TTC549 (cell line): ENCODE measurements at regions not wholly inside any gene's neighbourhood (a gene's known extent, or its start where the extent isn't known, plus 50 kb on each side); places are given as distances from the start of the nearest gene placed in this dataset.
"Not testable (repeated sequence)": the region's sequence is repeated elsewhere in the genome, so short reads cannot be mapped to it uniquely, and the experiment has no call there.

Source experiments
- FAIRE-seq: peaks from 2 replicates; lab custom pipeline; 2012; peaks lifted over from hg19 to GRCh38; lab: Jason Lieb, UNC

DNA sequence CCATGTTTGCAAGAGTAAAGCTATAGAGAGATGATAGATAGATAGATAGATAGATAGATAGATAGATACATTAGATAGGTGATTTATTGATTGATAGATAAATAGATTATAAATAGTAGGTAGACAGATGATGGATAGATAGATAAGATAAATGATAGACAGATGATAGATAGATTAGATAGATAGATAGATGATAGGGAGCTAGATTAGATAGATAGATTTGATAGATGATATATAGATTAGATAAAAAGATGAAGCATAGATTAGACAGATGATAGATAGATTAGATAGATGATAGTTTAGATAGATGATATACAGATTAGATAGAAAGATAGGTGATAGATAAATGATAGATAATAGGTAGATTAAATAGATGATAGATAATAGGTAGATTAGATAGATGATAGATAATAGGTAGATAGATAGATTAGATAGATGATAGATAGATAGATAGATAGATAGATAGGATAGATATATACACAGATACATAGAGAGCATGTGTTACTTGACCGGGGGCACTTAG is 243.3 kb upstream of the FOXK1 start:
- FAIRE-seq: no peak

DNA sequence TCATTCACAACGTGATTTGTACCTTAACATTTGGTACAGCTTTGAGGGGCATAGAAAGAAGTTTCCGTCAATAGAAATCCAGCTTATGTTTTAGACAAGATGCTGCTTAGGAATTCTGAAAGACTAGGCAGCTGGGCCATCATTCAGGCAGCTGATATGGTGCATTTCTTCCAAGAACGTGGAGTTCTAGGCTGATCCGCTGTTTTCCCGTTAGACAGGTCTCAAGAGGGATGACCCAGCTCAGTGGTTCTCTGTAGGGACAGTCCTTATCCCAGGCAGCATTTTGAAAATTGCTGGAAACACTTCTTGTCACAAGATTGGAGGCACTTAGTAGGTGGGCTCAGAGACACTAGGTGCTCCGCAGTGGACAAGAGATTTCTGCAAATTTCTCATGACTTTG is 242.7 kb upstream of the FOXK1 start:
- no peak for FAIRE-seq

GRCh38 chr7:4444106-4444505 is 238.0 kb upstream of the FOXK1 start:
- no peak for FAIRE-seq

DNA sequence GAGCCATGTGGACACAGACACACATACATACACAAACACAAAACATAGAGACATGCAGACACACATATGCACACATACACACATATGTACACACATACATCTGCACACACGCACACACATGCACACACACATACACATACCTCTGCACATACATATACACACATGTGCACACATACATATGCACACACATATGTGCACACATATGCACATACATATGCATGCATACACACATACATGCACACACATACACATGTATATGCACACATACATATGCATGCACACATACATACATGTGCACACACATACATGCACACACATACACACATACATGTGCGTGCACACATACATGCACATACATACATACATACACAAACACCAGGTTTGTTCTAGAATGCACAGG is 236.3 kb upstream of the FOXK1 start:
- FAIRE-seq: no peak

DNA sequence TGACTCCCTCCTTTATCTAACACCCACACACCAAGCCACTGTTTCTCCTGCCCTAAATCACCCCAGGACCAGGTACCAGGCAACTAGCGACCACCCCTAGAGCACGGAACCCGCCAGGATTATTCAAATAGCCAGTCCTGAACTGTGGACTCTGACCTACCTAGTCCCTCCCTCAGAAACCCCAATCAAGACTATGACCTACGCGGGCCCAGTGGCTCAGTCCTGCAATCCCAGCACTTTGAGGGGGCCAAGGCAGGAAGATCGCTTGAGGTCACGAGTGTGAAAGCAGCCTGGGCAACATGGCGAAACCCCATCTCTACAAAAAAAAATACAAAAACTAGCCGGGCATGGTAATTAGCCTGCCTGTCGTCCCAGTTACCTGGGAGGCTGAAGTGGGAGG is 232.8 kb upstream of the FOXK1 start:
- no peak for FAIRE-seq

DNA sequence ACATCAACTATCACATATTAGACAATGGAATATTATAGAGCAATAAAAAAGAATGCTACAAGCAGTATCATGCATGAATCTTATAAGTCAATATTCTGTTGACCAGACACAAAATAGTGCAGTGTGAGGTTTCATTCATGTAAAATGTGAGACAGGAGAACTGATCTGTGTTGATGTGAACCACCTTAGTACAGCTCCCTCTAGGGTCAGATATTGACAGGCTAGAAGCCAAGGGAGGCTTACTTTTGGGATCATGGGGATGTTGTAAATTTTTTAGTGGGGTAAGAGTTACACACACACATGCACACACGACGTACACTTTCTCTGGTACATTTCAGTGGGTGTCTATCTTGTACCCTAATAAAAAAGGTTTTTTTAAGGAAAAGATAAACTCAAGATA is 231.6 kb upstream of the FOXK1 start:
- no peak for FAIRE-seq

GRCh38 chr7:4460597-4460996 is 221.5 kb upstream of the FOXK1 start:
- no peak for FAIRE-seq

DNA sequence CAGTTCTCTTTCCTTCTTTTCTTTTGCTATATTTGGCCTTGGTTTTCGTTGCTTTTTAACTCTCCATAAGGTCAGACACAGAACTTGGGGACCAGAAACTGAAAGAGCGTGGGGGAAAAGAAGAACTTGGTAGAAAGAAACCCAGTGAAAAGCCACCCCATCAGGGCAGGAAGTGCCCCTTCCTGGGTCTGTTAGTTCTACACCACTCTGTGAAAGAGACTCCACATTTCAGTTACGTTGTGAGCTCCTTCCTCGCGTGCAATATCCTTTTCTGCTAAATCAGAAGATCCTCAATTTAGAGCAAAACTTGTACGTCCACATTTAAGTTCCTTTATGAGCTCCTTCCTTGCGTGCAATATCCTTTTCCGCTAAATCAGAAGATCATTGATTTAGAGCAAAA is 220.6 kb upstream of the FOXK1 start:
- no peak for FAIRE-seq

DNA sequence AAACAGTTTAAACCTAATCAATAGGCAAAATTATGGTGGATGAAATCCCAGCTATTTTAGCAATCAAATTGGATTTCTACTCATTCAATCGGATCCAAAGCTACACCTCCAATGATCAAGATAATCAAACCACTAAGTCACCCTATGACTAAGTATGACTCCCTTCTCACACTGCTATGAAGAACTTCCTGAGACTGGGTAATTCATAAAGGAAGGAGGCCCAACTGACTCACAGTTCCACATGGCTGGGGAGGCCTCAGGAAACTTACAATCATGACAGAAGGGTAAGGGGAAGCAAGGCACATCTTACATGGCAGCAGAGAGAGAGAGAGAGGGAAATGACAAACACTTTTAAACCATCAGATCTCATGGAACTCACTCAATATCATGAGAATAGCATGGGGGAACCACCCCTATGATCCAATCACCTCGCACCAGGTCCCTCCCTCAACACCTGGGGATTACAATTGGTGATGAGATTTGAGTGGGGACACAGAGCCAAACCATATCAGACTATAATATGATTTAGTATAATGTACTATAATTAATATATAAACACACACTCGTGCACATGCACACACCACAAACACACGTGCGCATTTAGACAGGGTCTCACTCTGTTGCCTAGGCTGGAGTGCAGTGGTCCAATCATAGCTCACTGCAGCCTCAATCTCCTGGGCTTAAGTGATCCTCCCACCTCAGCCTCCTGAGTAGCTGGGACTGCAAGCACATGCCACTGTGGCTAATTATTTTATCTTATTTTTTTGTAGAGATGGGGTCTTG is 213.6 kb upstream of the FOXK1 start:
- no peak for FAIRE-seq

GRCh38 chr7:4470246-4470645 is 211.8 kb upstream of the FOXK1 start:
- FAIRE-seq: no peak

DNA sequence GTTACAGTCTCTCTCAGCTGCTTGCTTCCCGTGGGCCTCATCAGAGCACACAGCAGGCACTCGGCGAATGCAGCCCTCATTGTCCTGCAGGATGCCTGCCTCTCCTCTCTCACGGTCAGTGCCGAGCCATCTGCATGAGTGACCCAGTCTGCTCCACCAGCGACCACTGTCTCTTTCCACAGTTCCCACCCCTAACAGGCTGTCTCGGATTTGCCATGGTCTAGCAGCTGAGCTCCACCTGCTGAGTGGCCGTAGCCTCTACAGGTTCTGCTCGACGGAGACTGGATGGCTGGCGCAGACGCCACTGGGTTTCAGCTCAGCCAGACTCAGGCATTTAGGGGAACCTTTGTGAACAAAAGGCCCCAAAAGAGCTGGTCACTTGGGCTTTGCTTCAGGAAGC is 209.4 kb upstream of the FOXK1 start:
- no peak for FAIRE-seq

DNA sequence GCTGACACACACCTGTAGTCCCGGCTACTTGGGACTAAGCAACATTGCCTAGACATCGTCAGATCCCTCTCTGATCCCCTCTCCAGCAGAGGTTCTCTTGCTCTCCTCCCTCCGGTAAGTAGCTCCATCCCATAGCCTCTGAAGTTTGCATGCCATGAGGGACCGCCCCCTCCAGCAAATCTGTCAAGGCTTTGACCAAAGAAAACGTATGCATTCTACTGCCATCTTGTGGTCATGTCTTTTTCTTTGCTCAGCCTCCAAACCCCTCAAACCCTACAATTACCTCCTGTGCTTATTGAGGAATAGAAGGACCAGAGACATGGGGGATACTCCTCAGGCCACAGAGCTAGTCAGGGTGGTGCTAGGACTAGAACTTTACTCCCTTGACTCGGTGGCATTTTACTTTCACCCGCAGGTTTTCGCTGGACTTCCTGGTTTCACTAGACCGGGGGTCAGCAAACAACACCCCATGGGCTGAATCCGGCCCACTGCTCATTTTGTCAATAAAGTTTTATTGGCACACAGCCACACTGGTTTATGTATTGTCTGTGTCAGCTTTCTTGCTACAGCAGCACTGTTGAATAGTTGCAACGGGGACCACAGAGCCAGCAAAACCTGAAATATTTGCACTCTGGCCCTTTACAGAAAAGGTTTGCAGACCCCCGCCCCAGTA is 202.6 kb upstream of the FOXK1 start:
- no peak for FAIRE-seq

- not testable (repeated sequence) for FAIRE-seq
These were observed 202.0 kb upstream of the FOXK1 start for GRCh38 chr7:4480131-4480530.

GRCh38 chr7:4483851-4484250 is 198.2 kb upstream of the FOXK1 start:
- FAIRE-seq: no peak

DNA sequence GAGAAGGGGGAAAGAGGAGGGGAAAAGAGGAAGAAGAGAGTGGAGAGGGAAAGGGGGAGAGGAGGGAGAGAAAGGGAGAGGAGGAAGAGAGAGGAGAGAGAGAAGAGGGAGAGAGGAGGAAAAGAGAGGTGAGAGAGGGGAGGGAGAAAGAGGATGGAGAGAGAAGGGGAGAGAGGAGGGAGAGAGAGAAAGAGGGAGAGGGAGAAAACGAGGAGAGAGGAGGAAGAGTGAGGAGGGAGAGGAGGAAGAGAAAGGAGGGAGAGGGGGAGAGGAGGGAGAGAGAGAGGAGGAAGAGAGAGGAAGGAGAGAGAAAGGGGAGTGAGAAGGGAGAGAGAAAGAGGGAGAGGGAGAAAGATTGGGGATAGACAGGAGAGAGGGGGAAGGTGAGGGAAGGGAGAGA is 197.6 kb upstream of the FOXK1 start:
- FAIRE-seq: no peak

- no peak for FAIRE-seq
These were observed 195.2 kb upstream of the FOXK1 start for GRCh38 chr7:4486907-4487306.

GRCh38 chr7:4496911-4497310 is 185.2 kb upstream of the FOXK1 start:
- FAIRE-seq: not testable (repeated sequence)

DNA sequence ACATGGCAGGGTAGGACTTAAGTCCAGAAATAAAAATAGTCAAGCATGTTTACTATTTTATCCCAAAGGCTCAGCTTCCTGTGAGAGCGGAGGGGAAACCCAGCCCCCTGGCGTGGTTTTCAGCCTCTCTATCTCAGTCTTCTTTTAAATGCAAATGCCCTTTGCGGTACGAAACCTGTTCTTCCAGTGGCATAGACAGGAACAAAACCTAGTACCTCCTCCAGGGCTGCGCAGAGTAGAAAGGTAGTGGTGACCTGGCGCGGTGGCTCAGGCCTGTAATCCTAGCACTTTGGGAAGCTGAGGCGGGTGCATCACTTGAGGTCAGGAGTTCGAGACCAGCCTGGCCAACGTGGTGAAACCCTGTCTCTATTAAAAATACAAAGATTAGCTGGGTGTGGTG is 181.3 kb upstream of the FOXK1 start:
- FAIRE-seq: no peak

- not testable (repeated sequence) for FAIRE-seq
These were observed 174.2 kb upstream of the FOXK1 start for GRCh38 chr7:4507886-4508285.

DNA sequence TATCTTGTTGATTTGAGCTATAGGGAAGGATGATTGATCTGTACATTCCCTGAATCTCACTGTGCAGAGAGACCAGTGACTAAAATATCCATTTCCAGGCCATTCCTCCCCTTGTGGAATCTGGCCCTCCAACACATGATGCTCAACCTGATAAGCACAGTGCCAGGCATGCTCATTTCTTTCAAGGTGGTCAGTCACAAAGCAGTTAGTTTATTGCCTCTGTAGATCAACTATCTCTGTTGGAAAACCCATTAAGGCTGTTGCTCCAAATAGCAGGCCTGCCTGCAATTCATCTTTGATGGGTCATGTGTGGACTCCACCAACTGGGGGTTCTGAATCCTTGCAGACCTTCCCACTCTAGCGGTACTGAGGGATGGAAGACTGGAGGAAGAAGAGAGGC is 168.6 kb upstream of the FOXK1 start:
- FAIRE-seq: no peak

GRCh38 chr7:4519819-4520520 is 162.1 kb upstream of the FOXK1 start:
- no peak for FAIRE-seq

DNA sequence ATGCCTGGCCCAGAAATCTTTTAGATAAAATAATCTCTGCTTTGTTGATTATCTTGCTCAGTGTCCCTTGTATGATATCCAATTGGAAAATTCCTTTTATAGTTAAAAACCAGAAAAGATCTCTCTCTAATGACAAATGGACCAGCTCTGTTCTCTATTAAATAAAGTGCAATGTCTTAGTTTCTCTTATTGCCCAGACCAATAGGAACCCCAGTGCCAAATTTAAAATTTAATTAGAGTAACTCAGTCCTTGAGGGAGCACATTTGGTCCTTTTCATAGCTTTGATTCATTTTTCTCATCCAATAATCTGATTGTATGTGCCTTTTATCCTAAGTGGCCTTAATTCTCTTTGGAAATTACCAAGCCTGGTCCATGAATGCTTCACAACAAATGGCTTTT is 158.9 kb upstream of the FOXK1 start:
- no peak for FAIRE-seq

DNA sequence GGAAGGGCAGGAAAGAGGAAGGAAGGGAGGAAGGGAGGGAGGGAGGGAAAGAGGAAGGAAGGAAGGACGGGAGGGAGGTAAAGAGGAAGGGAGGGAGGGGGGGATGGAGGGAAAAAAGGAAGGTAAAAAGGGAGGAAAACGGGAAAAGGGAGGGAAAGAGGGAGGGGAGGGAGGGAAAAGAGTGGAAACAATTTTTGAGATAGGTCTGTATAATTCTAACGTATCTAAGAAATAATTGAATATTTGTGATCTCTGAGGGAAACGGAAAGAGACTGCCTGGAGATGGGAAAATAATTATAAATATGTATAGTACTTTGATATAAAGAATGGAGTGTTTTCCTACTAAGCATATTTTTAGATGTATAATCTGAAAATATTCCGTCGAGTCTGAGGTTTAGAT is 158.2 kb upstream of the FOXK1 start:
- no peak for FAIRE-seq
